Glutamatergic neuron (in vitro differentiated cells): ENCODE measurements at regions not wholly inside any gene's neighbourhood (a gene's known extent, or its start where the extent isn't known, plus 50 kb on each side); places are given as distances from the start of the nearest gene placed in this dataset.

Experiments
- DNase-seq: peaks from one replicate; pipeline ENCODE4 v3.0.0; 2022
- H3K27ac Mint-ChIP-seq: one replicate; pipeline ENCODE4 v1.8.0; 2020; ENCODE audit warnings: mild to moderate bottlenecking, mixed read lengths, inconsistent platforms; ENCODE audit not compliant: unreplicated experiment
- H3K27me3 Mint-ChIP-seq: one replicate; pipeline ENCODE4 v1.8.0; 2020; ENCODE audit warnings: mild to moderate bottlenecking, moderate library complexity, mixed read lengths, inconsistent platforms; ENCODE audit not compliant: unreplicated experiment
- H3K36me3 Mint-ChIP-seq: one replicate; pipeline ENCODE4 v1.8.0; 2020; ENCODE audit warnings: mild to moderate bottlenecking, mixed read lengths, inconsistent platforms; ENCODE audit not compliant: unreplicated experiment
- H3K4me1 Mint-ChIP-seq: one replicate; pipeline ENCODE4 v1.8.0; 2020; ENCODE audit warnings: mild to moderate bottlenecking, low read depth, mixed read lengths, inconsistent platforms; ENCODE audit not compliant: unreplicated experiment
- H3K4me3 Mint-ChIP-seq: one replicate; pipeline ENCODE4 v1.8.0; 2020; ENCODE audit warnings: mild to moderate bottlenecking, mixed read lengths, inconsistent platforms; ENCODE audit not compliant: unreplicated experiment
- H3K9me3 Mint-ChIP-seq: one replicate; pipeline ENCODE4 v1.8.0; 2020; ENCODE audit warnings: mild to moderate bottlenecking, moderate library complexity, mixed read lengths, inconsistent platforms; ENCODE audit not compliant: unreplicated experiment
- CTCF ChIP-seq: fragments of 200-600 bp; sonication (generic); IDR thresholded peaks from one replicate; pipeline ENCODE4 v1.5.0; 2021; ENCODE audit not compliant: partially characterized antibody, unreplicated experiment

- Mint-ChIP-seq H3K4me1 (no peaks in the 10 kb centered on the region), H3K27ac (no peak overlapping the region), H3K36me3 (no peaks in the 10 kb centered on the region), H3K4me3 (no peak overlapping the region), H3K9me3 (no peaks in the 10 kb centered on the region), H3K27me3 (peaks cover 1% of the 10 kb centered on the region)
- no peak for TF ChIP-seq CTCF
- no peak for DNase-seq
These were observed 105.4 kb upstream of the MRPS22 start for GRCh38 chr3:139238281-139239030.

- H3K27ac Mint-ChIP-seq: no peak overlapping the region
- H3K9me3 Mint-ChIP-seq: no peaks in the 10 kb centered on the region
- DNase-seq: no peak
- no peaks in the 10 kb centered on the region for H3K36me3 Mint-ChIP-seq
- no peak overlapping the region for H3K4me3 Mint-ChIP-seq
- H3K4me1 Mint-ChIP-seq: no peaks in the 10 kb centered on the region
- no peak for TF ChIP-seq CTCF
- H3K27me3 Mint-ChIP-seq: peaks cover 1% of the 10 kb centered on the region
These were observed 104.3 kb upstream of the MRPS22 start for GRCh38 chr3:139239550-139239949.

GRCh38 chr3:139241783-139242182, 102.0 kb upstream of the MRPS22 start:
- Mint-ChIP-seq H3K9me3 (no peaks in the 10 kb centered on the region), H3K4me3 (no peak overlapping the region), H3K27ac (no peak overlapping the region), H3K27me3 (peaks cover 1% of the 10 kb centered on the region), H3K36me3 (no peaks in the 10 kb centered on the region), H3K4me1 (no peaks in the 10 kb centered on the region)
- no peak for DNase-seq
- no peak for TF ChIP-seq CTCF

- Mint-ChIP-seq H3K4me1 (no peaks in the 10 kb centered on the region), H3K27me3 (no peaks in the 10 kb centered on the region), H3K4me3 (no peak overlapping the region), H3K36me3 (no peaks in the 10 kb centered on the region), H3K9me3 (no peaks in the 10 kb centered on the region), H3K27ac (no peak overlapping the region)
- no peak for DNase-seq
- TF ChIP-seq CTCF: no peak
These were observed 100.1 kb upstream of the MRPS22 start for GRCh38 chr3:139243710-139244109.

GRCh38 chr3:139248593-139249255, 95.1 kb upstream of the MRPS22 start:
- Mint-ChIP-seq H3K27ac (no peak overlapping the region), H3K4me1 (no peaks in the 10 kb centered on the region), H3K9me3 (no peaks in the 10 kb centered on the region), H3K36me3 (no peaks in the 10 kb centered on the region), H3K27me3 (no peaks in the 10 kb centered on the region), H3K4me3 (no peak overlapping the region)
- no peak for DNase-seq
- no peak for TF ChIP-seq CTCF
